Sciatic nerve (tissue), 2 donors: ENCODE measurements at regions not wholly inside any gene's neighbourhood (a gene's known extent, or its start where the extent isn't known, plus 50 kb on each side); places are given as distances from the start of the nearest gene placed in this dataset.

ENCODE experiments used
- ATAC-seq: fragments of 200-7000 bp; cut with Tn5 transposase; one replicate; pipeline ENCODE4 v1.9.1; 2020; ENCODE audit warnings: mild to moderate bottlenecking, moderate library complexity
- DNase-seq: peaks from one replicate; pipeline ENCODE4 v3.0.0-alpha.2; 2020; ENCODE audit warnings: low spot score
- intact Hi-C: fragments of 100-400 bp; cut with DNase I; formaldehyde crosslinking; loops from one replicate; pipeline ENCODE4 v1.14.2; 2022
- donor health status: DM: no; HTN: no; CAD: no.
- donor health status: DM: no; HTN: no; CAD: no.

DNA sequence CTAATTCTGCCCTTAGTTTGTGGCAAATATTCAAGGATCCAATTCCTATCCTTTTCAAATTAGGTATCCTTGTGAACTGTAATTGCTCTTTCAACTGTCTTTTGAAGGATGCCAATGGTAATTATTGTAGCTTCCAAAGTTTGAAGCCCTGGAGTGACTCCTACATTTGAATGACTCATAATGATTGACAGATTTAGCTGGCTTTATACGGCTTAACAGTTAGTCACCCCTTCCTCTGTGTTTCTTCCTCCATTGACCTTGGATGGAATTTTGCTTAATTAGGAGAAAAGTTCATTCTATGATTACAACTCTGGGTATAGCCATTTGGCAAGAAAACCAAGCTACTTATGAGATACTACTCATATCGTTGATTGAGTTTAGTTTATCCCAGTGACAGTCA, 639.3 kb upstream of the KIRREL3 start:
- intact Hi-C loops: no loop called here
- ATAC-seq (no peak), DNase-seq (no peak)

DNA sequence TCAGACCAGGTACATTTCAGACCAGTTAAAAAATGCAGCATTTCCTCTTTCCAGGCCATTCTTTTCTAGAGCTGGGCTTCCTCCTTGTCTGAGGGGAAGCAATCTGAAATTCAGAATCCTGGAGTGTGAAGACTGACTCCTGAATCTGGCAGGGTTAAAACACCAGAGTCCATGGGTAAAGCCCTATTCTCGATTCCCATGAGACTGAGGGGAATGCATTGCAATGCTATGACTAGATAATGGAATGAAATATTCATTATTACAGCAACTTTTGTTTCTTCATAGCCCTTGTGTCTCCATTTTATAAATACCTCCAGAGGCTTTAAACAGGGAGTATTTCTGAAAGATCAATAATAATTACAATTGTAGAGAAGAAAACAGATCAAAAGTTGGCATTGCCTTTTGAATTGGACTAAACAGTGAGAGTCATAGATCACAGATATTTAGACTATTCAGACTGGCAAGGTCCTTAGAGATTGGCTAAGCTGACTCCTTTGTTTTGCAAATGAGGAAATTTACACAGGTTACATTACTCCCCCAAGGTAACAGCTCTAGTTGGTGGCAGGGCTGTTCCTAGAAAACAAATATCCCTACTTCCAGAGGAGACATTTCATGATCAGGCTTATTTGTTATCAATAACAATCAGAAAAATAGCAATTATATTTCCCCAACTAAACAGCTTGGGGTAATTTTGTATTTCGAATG, 632.6 kb upstream of the KIRREL3 start:
- ATAC-seq: no peak
- DNase-seq: no peak
- intact Hi-C loops: no loop called here

- intact Hi-C loops: no loop called here
- DNase-seq (no peak), ATAC-seq (no peak)
Observed at GRCh38 chr11:127632546-127632945, 632.0 kb upstream of the KIRREL3 start.

DNA sequence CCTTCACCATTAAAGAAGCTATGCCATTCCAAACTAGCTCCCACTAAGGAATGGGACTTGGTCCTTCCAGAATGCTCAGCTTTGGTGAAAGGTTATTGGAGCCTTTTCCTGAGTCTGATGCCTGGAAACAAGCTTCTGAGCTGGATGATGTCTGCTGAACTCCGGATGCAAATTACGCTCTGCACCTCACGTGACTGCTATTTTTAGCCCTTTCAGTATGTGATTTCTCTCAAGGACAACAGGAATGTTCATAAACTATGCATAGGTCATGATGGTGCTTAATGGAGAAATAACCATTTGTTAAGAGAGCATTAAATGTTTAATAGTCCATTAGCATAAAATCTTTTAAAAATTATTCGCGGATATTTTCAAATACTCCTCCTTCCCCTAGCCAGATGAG, 631.4 kb upstream of the KIRREL3 start:
- DNase-seq: no peak
- no peak for ATAC-seq
- intact Hi-C loops: no loop called here

- ATAC-seq: no peak
- intact Hi-C loops: no loop called here
Observed at GRCh38 chr11:127629200-127629599, 628.6 kb upstream of the KIRREL3 start.

DNA sequence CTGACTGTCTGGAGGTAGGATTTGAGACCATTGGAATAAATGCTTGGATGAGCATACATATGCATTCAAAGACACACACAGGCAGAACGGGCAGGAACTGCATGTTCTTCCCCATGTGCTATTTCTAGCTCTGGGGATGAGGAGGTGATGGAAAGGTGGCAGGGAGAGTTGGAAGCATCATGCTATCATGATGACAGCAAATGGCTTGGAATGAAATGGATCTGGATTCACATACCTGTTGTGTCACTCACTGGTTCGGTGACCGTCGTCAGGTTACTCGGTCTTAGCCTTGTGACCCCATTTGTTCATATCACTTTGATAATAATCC, 627.9 kb upstream of the KIRREL3 start:
- ATAC-seq (no peak), DNase-seq (no peak)
- intact Hi-C loops: no loop called here

More at GRCh38 chr11:127629200-127629599, 628.6 kb upstream of the KIRREL3 start:
- DNase-seq: no peak

GRCh38 chr11:127627629-127628457, 627.3 kb upstream of the KIRREL3 start:
- no peak for ATAC-seq
- intact Hi-C loops: no loop called here
- no peak for DNase-seq

DNA sequence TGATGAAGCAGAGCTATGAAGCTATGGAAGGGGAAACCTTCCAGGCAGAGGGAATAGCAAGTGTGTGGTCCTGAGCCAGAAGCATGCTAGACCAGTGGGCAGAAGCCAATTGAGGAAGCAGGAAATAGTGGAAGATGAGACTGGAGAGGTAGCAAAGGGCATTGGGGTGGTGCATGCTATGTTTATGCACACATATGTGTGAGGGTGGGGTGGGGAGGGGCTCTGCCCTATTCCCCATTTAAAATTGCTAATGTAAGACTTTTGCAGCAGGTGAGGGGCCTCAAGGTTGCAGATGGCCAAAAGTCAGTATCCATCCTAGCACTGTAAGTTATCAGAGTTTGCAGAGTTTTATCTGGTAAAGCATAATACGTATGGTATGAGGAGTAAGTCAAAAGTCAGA, 626.6 kb upstream of the KIRREL3 start:
- DNase-seq (no peak), ATAC-seq (no peak)

GRCh38 chr11:127625402-127625801, 624.8 kb upstream of the KIRREL3 start:
- intact Hi-C loops: no loop called here
- ATAC-seq (no peak), DNase-seq (no peak)

More for the DNA sequence above, 626.6 kb upstream of the KIRREL3 start:
- intact Hi-C loops: no loop called here

DNA sequence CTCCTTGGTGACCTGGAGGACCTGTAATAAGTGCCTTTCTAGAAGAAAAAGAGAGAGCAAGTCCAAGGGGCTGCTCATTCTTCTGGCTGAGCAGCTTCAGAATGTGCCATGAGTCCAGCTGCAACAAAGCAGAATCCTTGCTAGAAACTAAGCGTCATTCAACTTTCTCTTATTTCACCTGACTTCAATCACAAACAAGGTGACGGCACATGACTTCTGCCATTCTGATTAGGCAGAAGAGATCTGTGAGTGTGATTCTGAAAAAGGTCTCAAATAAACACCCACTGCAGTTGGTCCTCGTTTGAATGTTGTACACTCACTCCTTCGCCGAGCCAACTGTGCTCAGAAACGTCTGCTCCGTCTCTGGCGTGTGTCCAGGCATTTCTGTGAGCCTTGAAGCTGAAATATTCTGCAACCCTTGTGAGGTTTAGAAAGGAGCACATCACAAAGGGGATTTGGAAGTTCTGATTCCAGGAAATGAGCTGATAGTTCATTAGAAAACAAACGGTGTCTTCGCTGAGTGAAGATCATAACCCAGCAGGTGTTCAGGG, 623.8 kb upstream of the KIRREL3 start:
- no peak for DNase-seq
- ATAC-seq: no peak
- intact Hi-C loops: no loop called here

GRCh38 chr11:127622686-127623085, 622.1 kb upstream of the KIRREL3 start:
- DNase-seq: no peak
- intact Hi-C loops: no loop called here
- no peak for ATAC-seq

GRCh38 chr11:127620671-127621070, 620.1 kb upstream of the KIRREL3 start:
- ATAC-seq: no peak
- no peak for DNase-seq
- intact Hi-C loops: no loop called here

DNA sequence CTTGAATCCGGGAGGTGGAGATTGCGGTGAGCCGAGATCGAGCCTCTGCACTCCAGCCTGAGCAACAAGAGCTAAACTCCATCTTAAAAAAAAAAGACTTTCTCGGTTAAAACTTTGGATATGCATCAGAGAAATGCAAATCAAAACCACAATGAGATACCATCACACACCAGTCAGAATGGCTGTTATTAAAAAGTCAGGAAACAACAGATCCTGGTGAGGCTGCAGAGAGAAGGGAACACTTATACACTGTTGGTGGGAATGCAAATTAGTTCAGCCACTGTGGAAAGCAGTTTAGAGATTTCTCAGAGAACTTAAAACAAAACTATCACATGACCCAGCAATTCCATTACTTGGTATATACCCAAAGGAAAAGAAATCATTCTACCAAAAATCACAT, 619.4 kb upstream of the KIRREL3 start:
- DNase-seq (no peak), ATAC-seq (no peak)
- intact Hi-C loops: no loop called here

DNA sequence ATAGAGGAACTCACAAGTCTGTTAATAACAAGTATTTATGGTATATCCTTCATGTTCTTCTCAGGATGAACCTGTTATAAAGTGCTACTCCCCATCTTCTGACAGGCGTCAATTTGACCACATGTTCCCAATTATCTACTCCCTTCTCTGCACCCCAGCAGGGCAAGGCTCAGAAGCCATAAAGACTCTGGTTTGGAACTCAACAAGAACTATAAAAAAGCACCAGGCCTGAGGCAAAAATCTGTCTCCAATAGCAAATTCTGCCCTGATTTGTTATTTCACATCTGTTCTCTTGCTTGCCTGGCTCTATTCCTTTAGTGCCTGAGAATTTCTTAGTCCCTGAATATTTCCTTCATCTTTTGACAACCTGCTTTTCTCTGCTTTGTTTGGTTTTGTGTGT, 618.2 kb upstream of the KIRREL3 start:
- intact Hi-C loops: no loop called here
- ATAC-seq: no peak
- DNase-seq: no peak

DNA sequence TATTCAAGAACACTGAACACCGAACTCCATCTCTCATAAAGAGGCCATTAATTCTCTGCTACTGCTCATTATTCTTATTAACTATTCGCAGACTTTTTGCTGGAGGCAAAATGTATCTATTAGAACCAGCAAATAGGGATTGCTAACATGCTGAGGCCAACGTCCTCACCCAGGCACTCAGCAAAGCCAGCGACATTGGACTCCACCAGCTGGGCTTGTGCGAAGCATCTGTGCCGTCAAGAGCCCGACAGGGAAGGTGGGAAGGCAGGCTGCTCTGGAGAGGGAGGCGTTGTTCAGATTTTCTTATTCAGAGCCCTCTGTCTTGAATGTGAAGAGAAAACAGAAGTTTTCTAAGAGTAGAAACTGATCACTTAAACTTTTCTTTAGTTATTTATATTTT, 615.6 kb upstream of the KIRREL3 start:
- DNase-seq (no peak), ATAC-seq (no peak)
- intact Hi-C loops: no loop called here

GRCh38 chr11:127612607-127613006, 612.0 kb upstream of the KIRREL3 start:
- no peak for DNase-seq
- intact Hi-C loops: no loop called here
- no peak for ATAC-seq

DNA sequence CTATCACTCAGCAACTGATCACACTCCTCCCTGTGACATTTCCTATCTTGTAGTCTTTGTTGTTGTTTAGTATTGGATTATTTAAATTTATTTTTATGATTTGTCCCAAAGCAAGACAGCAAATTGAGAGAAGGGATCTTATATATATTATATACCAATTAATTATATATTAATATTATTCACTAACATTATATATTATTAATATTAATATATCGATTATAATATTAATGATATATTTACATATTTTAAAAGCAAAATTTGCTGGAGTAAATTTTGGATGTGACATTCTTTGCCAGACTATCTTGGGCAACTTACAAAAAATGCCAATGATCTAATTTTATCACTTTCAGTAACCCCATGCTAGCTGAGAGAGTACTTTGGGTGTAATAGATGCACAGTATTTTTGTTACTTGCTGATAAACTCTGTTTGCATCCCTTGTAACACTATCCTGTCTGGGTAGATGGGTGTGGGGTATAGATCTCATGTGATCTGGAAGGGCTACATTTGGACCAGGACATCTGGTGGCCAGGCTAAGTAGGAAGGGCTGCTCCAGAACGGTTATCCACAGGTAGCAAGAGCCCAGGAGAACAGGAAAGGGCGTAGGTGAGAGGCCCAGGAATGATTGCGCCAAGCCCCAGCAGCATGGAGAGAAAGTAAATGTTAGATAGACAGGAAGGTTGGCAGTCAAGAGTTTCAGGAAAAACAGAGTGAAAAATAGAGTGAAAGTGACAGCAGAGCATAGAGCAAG, 608.6 kb upstream of the KIRREL3 start:
- intact Hi-C loops: no loop called here
- ATAC-seq (no peak), DNase-seq (no peak)

GRCh38 chr11:127607487-127608085, 607.0 kb upstream of the KIRREL3 start:
- DNase-seq (no peak), ATAC-seq (no peak)
- intact Hi-C loops: no loop called here

GRCh38 chr11:127601578-127601977, 601.0 kb upstream of the KIRREL3 start:
- intact Hi-C loops: no loop called here
- no peak for DNase-seq

More at GRCh38 chr11:127601578-127601977, 601.0 kb upstream of the KIRREL3 start:
- ATAC-seq: no peak
